Endothelial cell (in vitro differentiated cells): ENCODE measurements at regions not wholly inside any gene's neighbourhood (a gene's known extent, or its start where the extent isn't known, plus 50 kb on each side); places are given as distances from the start of the nearest gene placed in this dataset.

ENCODE experiments used
- DNase-seq: peaks from one replicate; pipeline ENCODE4 v3.0.0; 2021; ENCODE audit warnings: low spot score
- H3K27ac Mint-ChIP-seq: one replicate; pipeline ENCODE4 v1.8.0; 2021; ENCODE audit warnings: mixed read lengths, inconsistent platforms; ENCODE audit not compliant: unreplicated experiment
- H3K27me3 Mint-ChIP-seq: one replicate; pipeline ENCODE4 v1.8.0; 2021; ENCODE audit warnings: mild to moderate bottlenecking, moderate library complexity, mixed read lengths, inconsistent platforms; ENCODE audit not compliant: unreplicated experiment
- H3K36me3 Mint-ChIP-seq: one replicate; pipeline ENCODE4 v1.8.0; 2021; ENCODE audit warnings: mild to moderate bottlenecking, low read depth, mixed read lengths, inconsistent platforms; ENCODE audit not compliant: unreplicated experiment
- H3K4me1 Mint-ChIP-seq: one replicate; pipeline ENCODE4 v1.8.0; 2021; ENCODE audit warnings: mild to moderate bottlenecking, mixed read lengths, inconsistent platforms; ENCODE audit not compliant: unreplicated experiment
- H3K4me3 Mint-ChIP-seq: one replicate; pipeline ENCODE4 v1.8.0; 2021; ENCODE audit warnings: mild to moderate bottlenecking, mixed read lengths, inconsistent platforms; ENCODE audit not compliant: unreplicated experiment
- H3K9me3 Mint-ChIP-seq: one replicate; pipeline ENCODE4 v1.8.0; 2021; ENCODE audit warnings: mixed read lengths, inconsistent platforms; ENCODE audit not compliant: unreplicated experiment
- TF ChIP-seq, protein P1 (sequence below): fragments of 200-600 bp; sonication (generic); IDR thresholded peaks from one replicate; pipeline ENCODE4 v1.5.0; 2021; ENCODE audit warnings: antibody characterized with exemption; ENCODE audit not compliant: unreplicated experiment

DNA sequence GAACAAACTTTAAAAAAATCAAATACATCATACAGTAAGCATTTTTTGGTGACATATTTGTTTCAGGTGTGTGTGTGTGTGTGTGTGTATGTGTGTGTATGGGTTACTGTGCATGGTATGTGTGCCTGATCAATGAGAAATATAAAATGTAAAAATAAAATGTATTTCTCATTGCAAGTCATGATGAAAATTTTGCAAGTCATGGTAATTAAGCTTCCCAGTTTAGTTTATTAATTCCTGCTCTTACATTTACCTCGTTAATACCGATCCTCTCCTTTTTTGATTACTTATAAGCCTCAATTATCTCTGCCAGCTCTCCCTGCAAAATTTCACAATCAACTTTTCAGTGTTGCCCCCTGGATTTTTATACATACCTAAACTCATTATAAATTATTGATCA lies 114.6 kb upstream of the ADGRL3 start:
- Mint-ChIP-seq H3K4me3 (no peak overlapping the region), H3K36me3 (no peaks in the 10 kb centered on the region), H3K27ac (no peak overlapping the region), H3K4me1 (no peaks in the 10 kb centered on the region), H3K9me3 (no peaks in the 10 kb centered on the region), H3K27me3 (no peaks in the 10 kb centered on the region)
- TF ChIP-seq, protein P1, sequence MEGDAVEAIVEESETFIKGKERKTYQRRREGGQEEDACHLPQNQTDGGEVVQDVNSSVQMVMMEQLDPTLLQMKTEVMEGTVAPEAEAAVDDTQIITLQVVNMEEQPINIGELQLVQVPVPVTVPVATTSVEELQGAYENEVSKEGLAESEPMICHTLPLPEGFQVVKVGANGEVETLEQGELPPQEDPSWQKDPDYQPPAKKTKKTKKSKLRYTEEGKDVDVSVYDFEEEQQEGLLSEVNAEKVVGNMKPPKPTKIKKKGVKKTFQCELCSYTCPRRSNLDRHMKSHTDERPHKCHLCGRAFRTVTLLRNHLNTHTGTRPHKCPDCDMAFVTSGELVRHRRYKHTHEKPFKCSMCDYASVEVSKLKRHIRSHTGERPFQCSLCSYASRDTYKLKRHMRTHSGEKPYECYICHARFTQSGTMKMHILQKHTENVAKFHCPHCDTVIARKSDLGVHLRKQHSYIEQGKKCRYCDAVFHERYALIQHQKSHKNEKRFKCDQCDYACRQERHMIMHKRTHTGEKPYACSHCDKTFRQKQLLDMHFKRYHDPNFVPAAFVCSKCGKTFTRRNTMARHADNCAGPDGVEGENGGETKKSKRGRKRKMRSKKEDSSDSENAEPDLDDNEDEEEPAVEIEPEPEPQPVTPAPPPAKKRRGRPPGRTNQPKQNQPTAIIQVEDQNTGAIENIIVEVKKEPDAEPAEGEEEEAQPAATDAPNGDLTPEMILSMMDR = no peak
- DNase-seq = no peak

DNA sequence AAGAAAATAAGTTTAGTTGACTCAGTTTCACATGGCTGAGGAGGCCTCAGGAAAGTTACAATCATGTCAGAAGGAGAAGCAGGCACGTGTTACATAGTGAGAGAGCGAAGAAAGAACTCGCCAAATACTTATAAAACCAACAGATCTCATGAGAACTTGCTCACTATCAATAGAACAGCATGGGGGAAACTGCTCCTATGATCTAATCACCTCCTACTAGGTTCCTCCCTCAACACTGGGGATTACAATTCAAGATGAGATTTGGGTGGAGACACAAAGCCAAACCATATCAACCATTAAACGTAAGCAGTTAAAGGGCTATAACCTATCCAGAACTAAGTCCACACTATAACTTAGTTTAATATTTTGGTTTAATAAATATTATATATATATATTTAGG lies 113.8 kb upstream of the ADGRL3 start:
- H3K27me3 Mint-ChIP-seq = no peaks in the 10 kb centered on the region

DNA sequence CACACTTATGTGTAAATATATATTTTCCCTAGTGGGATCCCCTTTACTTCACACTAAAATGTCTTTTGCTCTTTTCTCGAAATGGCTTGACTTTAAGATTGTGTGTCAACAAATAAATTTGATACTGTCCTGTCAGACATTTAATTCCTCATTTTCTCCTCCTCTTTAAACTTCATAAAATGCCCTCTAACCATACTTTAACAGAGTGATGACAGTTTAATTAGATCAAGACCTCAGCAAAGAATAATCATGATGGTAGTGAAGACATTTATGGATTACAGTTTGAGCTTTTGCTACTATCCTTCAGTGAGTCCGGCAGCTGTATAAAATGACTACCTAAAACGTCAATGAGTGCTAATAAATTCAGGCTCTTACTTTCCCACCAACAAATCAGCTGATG lies 113.1 kb upstream of the ADGRL3 start:
- Mint-ChIP-seq H3K27me3 (no peaks in the 10 kb centered on the region), H3K36me3 (no peaks in the 10 kb centered on the region), H3K9me3 (no peaks in the 10 kb centered on the region), H3K4me1 (no peaks in the 10 kb centered on the region), H3K27ac (no peak overlapping the region), H3K4me3 (no peak overlapping the region)
- TF ChIP-seq, protein P1 = no peak
- DNase-seq = no peak

More for the DNA sequence above, 113.8 kb upstream of the ADGRL3 start:
- DNase-seq = no peak
- no peaks in the 10 kb centered on the region for H3K9me3 Mint-ChIP-seq
- H3K4me1 Mint-ChIP-seq = no peaks in the 10 kb centered on the region
- H3K27ac Mint-ChIP-seq = no peak overlapping the region
- no peaks in the 10 kb centered on the region for H3K36me3 Mint-ChIP-seq
- TF ChIP-seq, protein P1 = no peak
- H3K4me3 Mint-ChIP-seq = no peak overlapping the region

DNA sequence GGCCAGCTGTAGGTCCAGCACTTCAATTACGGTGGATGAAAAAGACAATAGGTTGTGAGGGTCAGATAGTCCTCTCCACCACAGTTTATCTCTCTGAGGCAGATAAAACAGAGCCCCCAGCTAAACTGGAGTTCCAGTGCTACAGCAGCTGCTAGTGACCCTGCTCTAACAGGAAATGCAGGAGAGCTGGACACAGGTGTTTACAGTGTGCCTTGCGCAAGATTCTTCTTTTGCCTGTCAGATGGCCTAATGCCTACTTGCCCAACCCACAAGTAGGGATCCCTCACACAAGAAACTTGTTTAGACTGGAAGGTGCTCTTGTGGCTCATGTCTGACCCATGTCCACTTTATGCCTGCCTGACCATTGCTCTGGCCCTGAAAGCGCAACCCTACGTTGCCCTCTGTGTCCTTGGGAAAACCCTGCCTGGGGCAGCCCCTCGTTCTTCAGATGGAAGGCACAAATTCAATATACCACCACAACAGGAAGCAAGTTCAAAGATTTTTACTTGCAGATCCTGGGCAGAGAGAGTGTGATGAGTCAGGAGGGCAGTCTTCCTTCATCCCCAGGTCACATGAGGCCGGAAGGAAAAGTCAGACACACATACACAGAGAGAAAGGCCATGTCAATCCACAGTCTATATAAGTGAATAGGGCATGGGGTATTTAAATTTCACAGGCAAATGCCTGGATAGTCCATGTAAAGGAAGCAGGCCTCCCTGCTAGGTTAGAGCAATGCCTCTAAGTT lies 105.1 kb upstream of the ADGRL3 start:
- no peak overlapping the region for H3K4me3 Mint-ChIP-seq
- H3K27ac Mint-ChIP-seq = no peak overlapping the region
- H3K27me3 Mint-ChIP-seq = peaks cover 2% of the 10 kb centered on the region
- no peak for DNase-seq
- no peaks in the 10 kb centered on the region for H3K36me3 Mint-ChIP-seq
- H3K4me1 Mint-ChIP-seq = no peaks in the 10 kb centered on the region
- TF ChIP-seq, protein P1 = no peak
- H3K9me3 Mint-ChIP-seq = no peaks in the 10 kb centered on the region

DNA sequence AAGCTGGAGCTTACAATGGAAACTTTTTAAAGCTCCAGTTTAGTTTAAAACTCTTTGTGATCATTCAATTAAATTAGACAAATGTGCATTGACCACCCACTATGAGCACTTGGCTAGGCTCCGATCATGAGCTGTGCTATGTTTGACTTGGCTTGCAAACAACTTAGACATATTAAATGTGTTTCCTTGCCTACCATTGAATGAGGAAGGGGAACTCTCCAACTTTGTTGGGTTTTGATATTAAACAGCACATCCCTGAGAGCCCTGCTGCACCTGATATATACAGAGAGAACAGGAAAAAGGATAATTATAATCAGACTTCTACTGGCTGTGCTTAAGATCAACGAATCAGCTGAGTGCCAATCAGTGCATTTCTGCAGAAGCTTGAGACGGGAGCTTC lies 71.4 kb upstream of the ADGRL3 start:
- H3K36me3 Mint-ChIP-seq = no peaks in the 10 kb centered on the region
- H3K27ac Mint-ChIP-seq = no peak overlapping the region
- no peaks in the 10 kb centered on the region for H3K9me3 Mint-ChIP-seq
- no peak overlapping the region for H3K4me3 Mint-ChIP-seq
- H3K27me3 Mint-ChIP-seq = no peaks in the 10 kb centered on the region
- no peaks in the 10 kb centered on the region for H3K4me1 Mint-ChIP-seq
- TF ChIP-seq, protein P1 = no peak
- no peak for DNase-seq
